Panc1 (cell line): ENCODE measurements at regions not wholly inside any gene's neighbourhood (a gene's known extent, or its start where the extent isn't known, plus 50 kb on each side); places are given as distances from the start of the nearest gene placed in this dataset.

Experiments used
- ATAC-seq: fragments of 200-7000 bp; cut with Tn5 transposase; 2 replicates; pipeline ENCODE4 v1.9.1; 2020; ENCODE audit warnings: mild to moderate bottlenecking, moderate library complexity
- BruUV-seq: library from RNA; stranded (reverse); fragments of 400-500 nt; replicated peaks from 2 replicates; lab custom pipeline; 2021; lab: Mats Ljungman, UMichigan
- CTCF ChIA-PET: fragments of 300-600 bp; sonication (Branson Sonifier 250); formaldehyde crosslinking; loops from one replicate; lab custom pipeline; 2022; ENCODE audit warnings: antibody characterized with exemption; lab: Charles Lee
- POLR2A ChIA-PET: fragments of 300-600 bp; sonication (Branson Sonifier 250); formaldehyde crosslinking; loops from one replicate; lab custom pipeline; 2022; ENCODE audit warnings: antibody characterized with exemption; lab: Charles Lee
- DNase-seq: peaks from one replicate; pipeline ENCODE4 v3.0.0-alpha.2; 2010; ENCODE audit warnings: low read depth, low spot score
- H3K27ac ChIP-seq: 2 replicates; pipeline ENCODE4 v1.5.1; 2011; ENCODE audit warnings: mild to moderate bottlenecking, low read length, inconsistent platforms
- H3K27me3 ChIP-seq: fragments of 200-500 bp; sonication (Bioruptor generic); 2 replicates; pipeline ENCODE4 v1.6.0; 2014; ENCODE audit warnings: low read length, inconsistent platforms; ENCODE audit not compliant: control insufficient read depth, insufficient read depth
- H3K36me3 ChIP-seq: fragments of 200-500 bp; sonication (Bioruptor generic); 2 replicates; pipeline ENCODE4 v1.5.1; 2014; ENCODE audit warnings: inconsistent platforms, mild to moderate bottlenecking, low read length, moderate library complexity; ENCODE audit not compliant: control insufficient read depth, insufficient read depth
- H3K4me1 ChIP-seq: 2 replicates; pipeline ENCODE4 v1.5.1; 2011; ENCODE audit warnings: inconsistent platforms, mild to moderate bottlenecking, low read length, moderate library complexity; ENCODE audit not compliant: control insufficient read depth, insufficient read depth
- H3K4me3 ChIP-seq, 2 experiments: 2 replicates each; pipeline ENCODE4 v1.5.1; 2011 to 2012; ENCODE audit warnings: low read depth in 2 of 2, low read length in 2 of 2, mild to moderate bottlenecking in 2 of 2, inconsistent platforms in 1 of 2, moderate library complexity in 1 of 2
- H3K9me3 ChIP-seq: fragments of 200-500 bp; sonication (Bioruptor generic); 2 replicates; pipeline ENCODE4 v1.5.1; 2014; ENCODE audit warnings: low read depth, mild to moderate bottlenecking, inconsistent platforms, low read length, moderate library complexity; ENCODE audit not compliant: control insufficient read depth, insufficient read depth
- POLR2AphosphoS5 ChIP-seq: IDR thresholded peaks from 2 replicates; pipeline ENCODE4 v1.6.1; 2012; ENCODE audit warnings: mild to moderate bottlenecking, low read depth, low read length, moderate library complexity
- SIN3A ChIP-seq: IDR thresholded peaks from 2 replicates; pipeline ENCODE4 v1.6.1; 2012; ENCODE audit warnings: low read depth, mild to moderate bottlenecking, low read length, moderate library complexity, borderline replicate concordance; ENCODE audit not compliant: insufficient read depth
- TCF7L2 ChIP-seq: IDR thresholded peaks from 2 replicates; pipeline ENCODE4 v1.6.1; 2011; ENCODE audit warnings: mild to moderate bottlenecking, low read depth, low read length, inconsistent platforms
- in situ Hi-C: cut with HindIII; loops from 2 replicates; pipeline ENCODE4 v1.10.0; 2016; ENCODE audit warnings: low sequenced_read_pairs, low pct_unique_long_range_greater_than_20kb
- intact Hi-C: fragments of 100-400 bp; cut with micrococcal nuclease; formaldehyde crosslinking; loops from one replicate; pipeline ENCODE4 v1.10.0; 2022; ENCODE audit not compliant: unreplicated experiment
- TF ChIP-seq, protein P1 (sequence below): fragments of 450-650 bp; IDR thresholded peaks from 2 replicates; pipeline ENCODE4 v1.5.1; 2017; ENCODE audit warnings: mild to moderate bottlenecking
- TF ChIP-seq, protein P2 (sequence below), 2 experiments: IDR thresholded peaks; 2 replicates each; pipeline ENCODE4 v1.6.1; 2011 to 2012; ENCODE audit warnings: low read depth in 2 of 2, control low read depth in 1 of 2, low read length in 1 of 2, mild to moderate bottlenecking in 1 of 2, moderate library complexity in 1 of 2; ENCODE audit not compliant: insufficient read depth in 1 of 2

DNA sequence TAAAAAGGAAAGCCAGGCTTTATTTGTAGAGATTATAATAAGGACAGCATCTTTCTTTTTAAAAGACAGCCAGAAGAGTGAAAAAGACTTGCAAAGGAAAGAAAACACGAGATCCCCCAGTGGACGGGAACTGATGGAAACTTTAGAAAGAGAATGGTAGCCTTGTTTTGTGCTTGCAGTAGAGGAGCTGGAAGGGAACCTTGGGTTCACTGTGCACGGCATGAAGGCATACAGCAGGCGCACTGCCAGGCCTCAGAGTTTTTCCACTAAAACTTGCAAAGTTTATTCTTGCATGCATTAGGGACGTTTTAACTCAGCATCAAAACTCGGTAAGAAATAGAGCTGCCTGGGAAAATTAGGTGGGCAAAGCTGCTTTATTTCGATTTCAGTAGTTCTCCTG, 248.6 kb downstream of the IRX1 start:
- Histone ChIP-seq H3K4me3 (no peak overlapping the region), H3K36me3 (no peaks in the 10 kb centered on the region; the same call in 1 of the 2 replicates), H3K9me3 (no peaks in the 10 kb centered on the region), H3K27me3 (no peaks in the 10 kb centered on the region), H3K27ac (no peak overlapping the region), H3K4me1 (no peaks in the 10 kb centered on the region)
- ATAC-seq (no peak), DNase-seq (no peak)
- TF ChIP-seq TCF7L2 (no peak), SIN3A (no peak), POLR2AphosphoS5 (no peak)
- TF ChIP-seq, protein P1, sequence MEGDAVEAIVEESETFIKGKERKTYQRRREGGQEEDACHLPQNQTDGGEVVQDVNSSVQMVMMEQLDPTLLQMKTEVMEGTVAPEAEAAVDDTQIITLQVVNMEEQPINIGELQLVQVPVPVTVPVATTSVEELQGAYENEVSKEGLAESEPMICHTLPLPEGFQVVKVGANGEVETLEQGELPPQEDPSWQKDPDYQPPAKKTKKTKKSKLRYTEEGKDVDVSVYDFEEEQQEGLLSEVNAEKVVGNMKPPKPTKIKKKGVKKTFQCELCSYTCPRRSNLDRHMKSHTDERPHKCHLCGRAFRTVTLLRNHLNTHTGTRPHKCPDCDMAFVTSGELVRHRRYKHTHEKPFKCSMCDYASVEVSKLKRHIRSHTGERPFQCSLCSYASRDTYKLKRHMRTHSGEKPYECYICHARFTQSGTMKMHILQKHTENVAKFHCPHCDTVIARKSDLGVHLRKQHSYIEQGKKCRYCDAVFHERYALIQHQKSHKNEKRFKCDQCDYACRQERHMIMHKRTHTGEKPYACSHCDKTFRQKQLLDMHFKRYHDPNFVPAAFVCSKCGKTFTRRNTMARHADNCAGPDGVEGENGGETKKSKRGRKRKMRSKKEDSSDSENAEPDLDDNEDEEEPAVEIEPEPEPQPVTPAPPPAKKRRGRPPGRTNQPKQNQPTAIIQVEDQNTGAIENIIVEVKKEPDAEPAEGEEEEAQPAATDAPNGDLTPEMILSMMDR: no peak
- TF ChIP-seq, protein P2, sequence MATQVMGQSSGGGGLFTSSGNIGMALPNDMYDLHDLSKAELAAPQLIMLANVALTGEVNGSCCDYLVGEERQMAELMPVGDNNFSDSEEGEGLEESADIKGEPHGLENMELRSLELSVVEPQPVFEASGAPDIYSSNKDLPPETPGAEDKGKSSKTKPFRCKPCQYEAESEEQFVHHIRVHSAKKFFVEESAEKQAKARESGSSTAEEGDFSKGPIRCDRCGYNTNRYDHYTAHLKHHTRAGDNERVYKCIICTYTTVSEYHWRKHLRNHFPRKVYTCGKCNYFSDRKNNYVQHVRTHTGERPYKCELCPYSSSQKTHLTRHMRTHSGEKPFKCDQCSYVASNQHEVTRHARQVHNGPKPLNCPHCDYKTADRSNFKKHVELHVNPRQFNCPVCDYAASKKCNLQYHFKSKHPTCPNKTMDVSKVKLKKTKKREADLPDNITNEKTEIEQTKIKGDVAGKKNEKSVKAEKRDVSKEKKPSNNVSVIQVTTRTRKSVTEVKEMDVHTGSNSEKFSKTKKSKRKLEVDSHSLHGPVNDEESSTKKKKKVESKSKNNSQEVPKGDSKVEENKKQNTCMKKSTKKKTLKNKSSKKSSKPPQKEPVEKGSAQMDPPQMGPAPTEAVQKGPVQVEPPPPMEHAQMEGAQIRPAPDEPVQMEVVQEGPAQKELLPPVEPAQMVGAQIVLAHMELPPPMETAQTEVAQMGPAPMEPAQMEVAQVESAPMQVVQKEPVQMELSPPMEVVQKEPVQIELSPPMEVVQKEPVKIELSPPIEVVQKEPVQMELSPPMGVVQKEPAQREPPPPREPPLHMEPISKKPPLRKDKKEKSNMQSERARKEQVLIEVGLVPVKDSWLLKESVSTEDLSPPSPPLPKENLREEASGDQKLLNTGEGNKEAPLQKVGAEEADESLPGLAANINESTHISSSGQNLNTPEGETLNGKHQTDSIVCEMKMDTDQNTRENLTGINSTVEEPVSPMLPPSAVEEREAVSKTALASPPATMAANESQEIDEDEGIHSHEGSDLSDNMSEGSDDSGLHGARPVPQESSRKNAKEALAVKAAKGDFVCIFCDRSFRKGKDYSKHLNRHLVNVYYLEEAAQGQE (IDR thresholded peaks at IDR 0.05; ENCODE audit: insufficient read depth in 1 of 2, low read depth in 2 of 2, low read length in 1 of 2): no peak
- in situ Hi-C loops: no loop called here
- intact Hi-C loops: no loop called here
- POLR2A ChIA-PET: no interaction called here
- CTCF ChIA-PET: no interaction called here
- no TSS peak for BruUV-seq

DNA sequence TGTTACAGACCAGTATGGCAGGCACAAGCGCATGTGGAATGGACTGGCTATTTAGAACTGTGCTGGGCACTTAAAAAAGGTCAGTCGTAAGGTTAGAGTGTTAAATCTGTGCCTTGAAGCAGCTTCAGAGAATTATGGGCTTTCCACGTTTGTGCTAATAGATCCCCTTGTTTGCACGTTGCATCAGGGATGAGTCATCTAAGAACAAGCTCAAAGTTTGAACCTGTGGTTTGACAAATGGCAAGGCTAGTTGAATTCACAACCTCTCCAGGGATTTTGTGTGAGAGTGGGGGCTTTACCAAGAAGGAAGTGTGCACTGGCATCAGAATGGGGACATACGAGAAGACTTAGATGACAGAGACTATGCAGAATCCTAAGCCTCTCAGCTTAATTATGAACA, 249.6 kb downstream of the IRX1 start:
- no peak overlapping the region for H3K27ac ChIP-seq
- no peaks in the 10 kb centered on the region for H3K9me3 ChIP-seq
- intact Hi-C loops: no loop called here
- POLR2A ChIA-PET: no interaction called here
- no peaks in the 10 kb centered on the region for H3K4me1 ChIP-seq
- no peaks in the 10 kb centered on the region for H3K27me3 ChIP-seq
- CTCF ChIA-PET: no interaction called here
- in situ Hi-C loops: no loop called here
- BruUV-seq: no TSS peak
- TF ChIP-seq SIN3A (no peak), POLR2AphosphoS5 (no peak), TCF7L2 (no peak)
- TF ChIP-seq, protein P2 (IDR thresholded peaks at IDR 0.05; ENCODE audit: insufficient read depth in 1 of 2, low read depth in 2 of 2, low read length in 1 of 2): no peak
- TF ChIP-seq, protein P1: no peak
- H3K36me3 ChIP-seq: no peaks in the 10 kb centered on the region; the same call in 1 of the 2 replicates
- DNase-seq (no peak), ATAC-seq (no peak)
- H3K4me3 ChIP-seq: no peak overlapping the region
